Central memory CD4-positive, alpha-beta T cell (primary cell): ENCODE measurements at regions not wholly inside any gene's neighbourhood (a gene's known extent, or its start where the extent isn't known, plus 50 kb on each side); places are given as distances from the start of the nearest gene placed in this dataset.
"Not testable (repeated sequence)": the region's sequence is repeated elsewhere in the genome, so short reads cannot be mapped to it uniquely, and the experiment has no call there.

Source experiments
- DNase-seq: peaks from one replicate; pipeline ENCODE4 v3.0.0; 2022

- DNase-seq: no peak
Observed at GRCh38 chr2:176822060-176822459, 390.5 kb upstream of the HNRNPA3 start.

DNA sequence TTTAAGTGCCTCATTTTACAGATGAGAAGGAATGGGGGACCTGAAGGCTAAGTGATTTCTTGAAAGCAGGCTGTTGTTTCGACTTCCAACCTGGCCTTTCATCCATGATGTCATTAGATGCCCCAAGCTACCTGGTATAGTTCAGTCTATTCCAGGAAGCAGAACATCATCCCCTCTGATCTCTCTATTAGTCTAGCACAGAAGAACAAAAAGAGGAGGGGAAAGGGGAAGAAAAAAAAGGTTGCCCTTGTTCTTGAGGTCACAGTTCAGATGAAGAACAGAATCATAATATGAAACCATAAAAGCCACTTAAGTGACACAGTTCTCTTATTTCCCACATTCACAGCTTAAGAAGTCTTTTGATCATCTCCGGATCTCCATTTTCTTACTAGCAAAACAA lies 386.2 kb upstream of the HNRNPA3 start:
- peak; percentile 52 for DNase-seq

GRCh38 chr2:176826984-176827668 lies 385.5 kb upstream of the HNRNPA3 start:
- DNase-seq: no peak

GRCh38 chr2:176830362-176830761 lies 382.2 kb upstream of the HNRNPA3 start:
- DNase-seq: no peak

DNA sequence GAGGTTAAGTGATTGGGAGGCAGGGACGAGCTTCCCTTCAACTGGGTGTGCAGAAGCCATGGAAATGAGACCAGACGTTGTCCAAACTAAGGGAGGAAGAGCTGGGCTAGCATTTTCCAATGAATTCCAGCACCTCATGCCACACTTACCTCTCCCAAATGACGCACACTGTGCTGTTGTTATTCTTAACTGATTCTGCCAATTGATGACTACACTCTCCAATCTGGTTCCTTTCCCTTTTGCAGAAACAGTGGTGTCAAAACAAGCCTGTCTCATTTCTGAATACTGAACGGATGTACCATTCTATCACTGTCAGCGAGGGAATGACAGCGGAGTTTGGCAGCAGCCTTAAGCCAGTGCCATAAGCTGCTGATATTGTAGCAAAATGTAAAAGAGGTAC lies 380.5 kb upstream of the HNRNPA3 start:
- DNase-seq: no peak

DNA sequence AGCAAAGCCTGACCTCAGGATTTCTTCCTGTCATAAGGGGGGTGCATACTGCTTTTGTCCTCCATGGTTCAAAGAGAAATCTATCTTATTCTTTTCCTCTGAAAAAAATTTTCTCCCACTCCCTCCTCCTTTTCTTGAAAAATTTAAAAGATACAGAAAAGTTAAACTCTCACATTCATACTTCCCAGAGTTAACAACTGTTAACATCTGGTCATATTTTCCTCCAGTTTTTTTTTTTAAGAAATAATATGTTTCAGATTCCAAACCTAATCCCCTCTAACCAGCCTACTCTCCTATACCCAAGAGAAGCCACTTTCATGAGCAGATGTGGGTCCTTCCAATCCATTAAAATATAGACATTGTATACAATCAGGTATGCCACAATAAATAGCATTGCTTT lies 378.9 kb upstream of the HNRNPA3 start:
- no peak for DNase-seq

DNA sequence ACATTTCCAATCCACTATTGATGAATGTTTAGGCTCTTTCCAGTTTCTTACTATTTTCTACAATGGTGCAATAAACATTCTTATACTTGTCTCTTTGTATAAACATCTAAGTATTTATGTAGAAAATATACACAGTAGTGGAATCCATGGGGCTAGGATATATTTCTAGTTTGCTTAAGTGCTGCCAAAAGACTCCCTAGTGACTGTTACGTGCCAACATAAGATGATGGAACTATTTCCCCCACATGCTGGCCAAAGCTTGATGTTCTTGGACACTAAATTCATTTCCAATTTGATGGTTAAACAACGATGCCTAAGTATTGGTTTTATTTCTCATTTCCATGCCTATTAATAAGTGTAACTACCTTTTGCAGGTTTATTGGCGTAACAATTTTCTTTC lies 378.4 kb upstream of the HNRNPA3 start:
- DNase-seq: no peak

GRCh38 chr2:176843208-176843607 lies 369.4 kb upstream of the HNRNPA3 start:
- DNase-seq: no peak

- DNase-seq: no peak
Observed at GRCh38 chr2:176844461-176844860, 368.1 kb upstream of the HNRNPA3 start.

- DNase-seq: no peak
Observed at GRCh38 chr2:176845718-176846117, 366.9 kb upstream of the HNRNPA3 start.

GRCh38 chr2:176847575-176847974 lies 365.0 kb upstream of the HNRNPA3 start:
- DNase-seq: no peak

GRCh38 chr2:176848844-176849243 lies 363.8 kb upstream of the HNRNPA3 start:
- DNase-seq: no peak

DNA sequence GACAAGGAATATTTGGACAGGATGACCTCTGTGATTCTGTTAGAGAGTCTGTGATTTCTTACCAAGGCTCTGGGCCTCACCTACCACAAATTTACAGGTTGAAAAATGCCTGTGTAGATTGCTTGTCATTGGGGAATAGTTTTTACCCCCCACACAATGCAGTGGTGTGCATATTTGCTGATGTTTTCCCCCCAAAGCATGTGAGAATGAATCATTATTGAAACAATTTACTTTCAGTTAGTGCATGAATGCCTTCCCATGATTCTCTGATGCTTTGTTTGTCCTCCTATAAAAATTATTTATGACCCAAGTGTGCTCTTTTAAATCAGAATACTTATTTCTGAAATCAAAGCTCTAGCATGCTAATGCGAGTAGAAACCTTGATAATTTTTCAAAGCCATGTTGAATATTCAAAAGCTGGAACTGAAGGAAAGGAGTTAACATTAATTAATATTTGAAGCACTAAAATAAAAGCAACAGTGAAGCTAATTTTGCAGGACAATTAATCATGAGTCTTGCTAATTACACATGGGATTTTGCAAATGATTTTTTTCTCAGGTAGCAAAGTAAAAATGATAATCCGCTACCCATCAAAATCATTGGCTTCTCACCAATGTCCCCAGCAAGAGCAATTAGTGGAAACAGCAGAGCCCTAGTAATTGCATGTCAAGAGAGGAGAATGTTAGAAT lies 361.2 kb upstream of the HNRNPA3 start:
- DNase-seq: no peak

DNA sequence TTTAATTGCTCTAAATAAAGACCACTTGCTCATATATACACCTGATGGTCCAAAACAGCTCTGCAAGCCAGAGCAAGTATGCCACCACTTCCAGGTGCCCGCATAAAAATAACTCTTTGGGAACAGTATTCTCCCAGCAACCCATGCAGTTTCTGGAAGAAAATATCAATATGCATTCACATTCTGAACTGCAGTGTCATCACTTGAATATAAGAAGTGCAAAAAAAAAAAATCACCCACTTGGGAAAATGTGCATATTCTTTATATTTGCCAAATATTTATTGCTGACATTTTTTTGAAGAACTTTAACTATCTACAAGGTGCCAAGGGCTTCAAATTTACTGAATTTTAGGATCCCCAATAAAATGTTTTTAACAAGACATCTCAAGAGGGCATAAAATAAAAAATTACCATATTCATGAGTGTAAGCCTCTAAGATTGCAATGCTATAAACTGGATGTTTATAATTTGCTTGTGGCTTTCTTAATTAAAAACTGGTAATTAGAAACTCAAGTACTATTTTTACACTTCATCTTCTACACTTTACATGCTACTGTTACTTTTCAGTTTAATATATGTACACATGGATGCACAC lies 360.6 kb upstream of the HNRNPA3 start:
- no peak for DNase-seq

- DNase-seq: peak; percentile 45
Observed at GRCh38 chr2:176852667-176853066, 359.9 kb upstream of the HNRNPA3 start.

GRCh38 chr2:176854062-176854461 lies 358.5 kb upstream of the HNRNPA3 start:
- DNase-seq: no peak

GRCh38 chr2:176854878-176855277 lies 357.7 kb upstream of the HNRNPA3 start:
- DNase-seq: no peak

GRCh38 chr2:176856683-176857082 lies 355.9 kb upstream of the HNRNPA3 start:
- no peak for DNase-seq

DNA sequence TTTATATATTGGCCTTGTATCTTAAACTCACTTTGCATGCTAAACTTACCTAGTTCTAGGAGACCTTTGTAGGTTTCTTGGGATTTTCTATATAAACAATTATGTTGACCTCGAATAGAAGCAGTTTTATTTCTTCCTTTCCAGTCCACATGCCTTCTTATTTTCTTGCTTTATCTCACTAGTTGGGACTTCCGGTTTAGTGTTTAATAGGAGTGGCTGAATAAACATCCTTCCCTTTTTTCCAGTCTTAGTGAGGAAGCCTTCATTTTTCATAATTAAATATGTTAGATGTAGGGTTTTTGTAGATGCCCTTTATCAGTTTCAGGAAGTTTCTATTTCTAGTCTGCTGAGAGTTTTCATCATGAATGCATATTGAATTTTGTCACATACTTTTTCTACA lies 347.3 kb upstream of the HNRNPA3 start:
- no peak for DNase-seq

DNA sequence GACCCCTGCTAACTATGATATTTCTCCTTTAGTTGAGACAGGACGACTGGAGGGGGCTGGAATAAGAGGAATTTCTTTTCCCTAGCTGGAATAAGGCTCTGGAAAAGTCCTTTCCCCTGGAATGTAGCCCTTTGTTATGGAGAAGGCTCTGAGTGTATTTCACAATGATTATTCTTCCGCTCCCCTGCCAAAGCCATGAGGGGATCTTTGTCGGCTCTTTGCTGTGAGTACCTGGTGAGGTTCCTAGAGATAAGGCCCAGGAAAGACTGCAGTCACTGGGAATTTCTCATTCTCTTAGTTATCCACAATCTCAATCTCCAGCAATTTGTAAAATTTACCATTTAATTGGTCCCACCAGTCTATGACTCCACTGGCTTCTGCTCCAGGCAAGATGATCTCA lies 340.2 kb upstream of the HNRNPA3 start:
- DNase-seq: no peak

- DNase-seq: no peak
Observed at GRCh38 chr2:176873403-176873802, 339.2 kb upstream of the HNRNPA3 start.

DNA sequence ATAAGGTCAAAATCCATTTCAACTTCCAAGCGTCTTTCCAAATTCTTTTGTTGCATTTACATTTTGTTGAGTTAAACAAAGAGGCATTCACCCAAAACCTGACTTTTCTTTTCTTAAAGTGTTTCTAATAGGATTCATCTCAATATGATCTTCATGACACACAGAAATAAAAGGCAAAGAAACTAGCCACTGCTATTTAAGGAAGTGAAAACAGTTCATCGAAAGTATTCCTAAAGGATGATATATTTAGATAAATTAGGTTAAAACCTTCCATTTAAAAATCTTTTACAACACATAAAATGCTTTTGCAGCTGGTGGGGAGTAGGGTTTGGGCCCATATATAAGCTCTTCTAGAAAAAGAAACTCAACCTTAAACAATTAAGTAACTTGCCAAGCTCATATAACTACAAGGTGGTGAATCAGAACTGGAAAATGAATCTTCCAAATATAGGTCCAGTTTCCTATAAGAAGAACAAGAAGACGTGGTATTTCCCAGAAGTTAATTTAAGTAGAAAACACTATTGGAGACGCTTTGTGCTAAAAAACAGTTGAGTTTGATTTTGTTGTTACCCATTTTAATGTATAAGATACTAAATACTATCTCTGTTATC lies 336.0 kb upstream of the HNRNPA3 start:
- no peak for DNase-seq

DNA sequence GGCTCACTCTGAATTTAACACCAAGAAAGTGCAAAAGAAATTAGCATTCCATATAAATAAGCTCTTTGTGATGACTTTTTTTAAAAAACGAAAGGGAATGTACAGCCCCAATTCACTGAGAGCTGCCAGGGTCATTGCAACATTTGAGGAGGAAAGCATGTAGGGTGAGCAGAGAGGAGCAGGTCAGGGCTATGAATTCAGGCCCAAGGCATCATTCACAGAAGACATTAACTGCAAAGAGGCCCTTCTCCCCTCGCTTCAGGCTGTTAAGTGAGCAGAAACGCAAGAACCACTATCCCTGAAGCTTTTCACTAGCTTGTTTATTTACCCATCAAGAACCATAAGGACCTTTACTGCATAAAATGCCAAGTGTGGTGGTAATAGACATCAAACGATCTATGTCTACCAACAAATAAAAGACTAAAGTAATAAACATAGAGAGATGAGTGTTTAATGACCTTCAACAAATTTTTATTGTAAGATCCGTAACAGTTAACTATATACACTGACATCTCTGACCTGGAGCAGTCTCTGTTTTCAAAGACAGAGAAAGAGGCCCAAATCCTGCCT lies 333.1 kb upstream of the HNRNPA3 start:
- no peak for DNase-seq

DNA sequence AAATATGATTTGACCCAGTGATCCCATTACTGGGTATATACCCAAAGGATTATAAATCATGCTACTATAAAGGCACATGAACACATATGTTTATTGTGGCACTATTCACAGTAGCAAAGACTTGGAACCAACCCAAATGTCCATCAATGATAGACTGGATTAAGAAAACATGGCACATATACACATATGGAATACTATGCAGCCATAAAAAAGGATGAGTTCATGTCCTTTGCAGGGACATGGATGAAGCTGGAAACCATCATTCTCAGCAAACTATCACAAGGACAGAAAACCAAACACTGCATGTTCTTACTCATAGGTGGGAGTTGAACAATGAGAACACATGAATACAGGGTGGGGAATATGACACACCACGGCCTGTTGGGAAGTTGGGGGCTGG lies 330.5 kb upstream of the HNRNPA3 start:
- DNase-seq: not testable (repeated sequence)
